ENCODE measurements at regions not wholly inside any gene's neighbourhood (a gene's known extent, or its start where the extent isn't known, plus 50 kb on each side); places are given as distances from the start of the nearest gene placed in this dataset.

- intact Hi-C loops (cut with micrococcal nuclease): loop anchor here (2.0 to 10.0 kb wide), 2 partner anchors 63 to 191 kb away; partner anchors contain the start of gene ASAP2
- H3K27me3 ChIP-seq (ENCODE audit: low read depth): peaks cover 12% of the 10 kb centered on the region
- no peak for DNase-seq
- TF ChIP-seq CTCF (IDR thresholded peaks at IDR 0.05; ENCODE audit: borderline replicate concordance): no peak
- H3K9me3 ChIP-seq (replicated peaks): no peaks in the 10 kb centered on the region
- H3K4me3 ChIP-seq: no peak overlapping the region
- H3K4me1 ChIP-seq: peaks cover 13% of the 10 kb centered on the region
- no peaks in the 10 kb centered on the region for H3K36me3 ChIP-seq
- peak overlapping the region; percentile 63 for H3K27ac ChIP-seq (replicated peaks)
Observed at GRCh38 chr2:9141706-9142460, 64.7 kb upstream of the ASAP2 start.

- intact Hi-C loops (cut with micrococcal nuclease): loop anchor here (10.0 kb wide), 1 partner anchor 64 kb away; the partner anchor contains the start of gene ASAP2
- no peaks in the 10 kb centered on the region for H3K36me3 ChIP-seq
- peaks cover 13% of the 10 kb centered on the region for H3K4me1 ChIP-seq
- H3K27me3 ChIP-seq (ENCODE audit: low read depth): peaks cover 12% of the 10 kb centered on the region
- no peak for TF ChIP-seq CTCF (IDR thresholded peaks at IDR 0.05; ENCODE audit: borderline replicate concordance)
- H3K9me3 ChIP-seq (replicated peaks): no peaks in the 10 kb centered on the region
- DNase-seq: no peak
- no peak overlapping the region for H3K27ac ChIP-seq (replicated peaks)
- no peak overlapping the region for H3K4me3 ChIP-seq
Observed at GRCh38 chr2:9141091-9141667, 65.4 kb upstream of the ASAP2 start.

- TF ChIP-seq CTCF (IDR thresholded peaks at IDR 0.05; ENCODE audit: borderline replicate concordance): no peak
- Histone ChIP-seq H3K4me3 (no peak overlapping the region), H3K4me1 (peaks cover 13% of the 10 kb centered on the region), H3K27me3 (ENCODE audit: low read depth) (peaks cover 7% of the 10 kb centered on the region), H3K36me3 (no peaks in the 10 kb centered on the region), H3K9me3 (replicated peaks) (no peaks in the 10 kb centered on the region), H3K27ac (replicated peaks) (no peak overlapping the region)
- no peak for DNase-seq
- intact Hi-C loops (cut with micrococcal nuclease): loop anchor here (10.0 kb wide), 1 partner anchor 64 kb away; the partner anchor contains the start of gene ASAP2
Observed at GRCh38 chr2:9140645-9141044, 66.0 kb upstream of the ASAP2 start.

GRCh38 chr2:9139491-9140443, 66.8 kb upstream of the ASAP2 start:
- Histone ChIP-seq H3K9me3 (replicated peaks) (no peaks in the 10 kb centered on the region), H3K4me1 (peaks cover 13% of the 10 kb centered on the region), H3K4me3 (no peak overlapping the region), H3K27ac (replicated peaks) (no peak overlapping the region), H3K27me3 (ENCODE audit: low read depth) (peaks cover 5% of the 10 kb centered on the region), H3K36me3 (no peaks in the 10 kb centered on the region)
- TF ChIP-seq CTCF (IDR thresholded peaks at IDR 0.05; ENCODE audit: borderline replicate concordance): peak; percentile 83
- intact Hi-C loops (cut with micrococcal nuclease): loop anchor here (10.0 kb wide), 2 partner anchors 65 to 265 kb away; partner anchors contain the start of gene ASAP2
- peak; percentile 76 for DNase-seq
